Trophoblast cell (in vitro differentiated cells and primary cell): ENCODE measurements at regions not wholly inside any gene's neighbourhood (a gene's known extent, or its start where the extent isn't known, plus 50 kb on each side); places are given as distances from the start of the nearest gene placed in this dataset.

Source experiments
- DNase-seq, 2 donors: peaks; one replicate each; pipeline ENCODE4 v3.0.0-alpha.2; 2016
- H2AFZ ChIP-seq: 2 replicates; pipeline ENCODE4 v1.6.1; 2013; ENCODE audit warnings: low read length, moderate library complexity, mild to moderate bottlenecking; ENCODE audit not compliant: insufficient read depth, poor library complexity
- H2AK5ac ChIP-seq: 2 replicates; pipeline ENCODE4 v1.6.1; 2013; ENCODE audit warnings: mild to moderate bottlenecking, low read length
- H2BK120ac ChIP-seq: 2 replicates; pipeline ENCODE4 v1.6.1; 2013; ENCODE audit warnings: low read length, mild to moderate bottlenecking, moderate library complexity; ENCODE audit not compliant: insufficient read depth, poor library complexity
- H2BK12ac ChIP-seq: 2 replicates; pipeline ENCODE4 v1.6.1; 2013; ENCODE audit warnings: mild to moderate bottlenecking, low read length, moderate library complexity
- H2BK5ac ChIP-seq: 2 replicates; pipeline ENCODE4 v1.6.1; 2013; ENCODE audit warnings: low read length, low read depth, moderate library complexity, mild to moderate bottlenecking; ENCODE audit not compliant: poor library complexity
- H3K14ac ChIP-seq: 2 replicates; pipeline ENCODE4 v1.6.1; 2013; ENCODE audit warnings: mild to moderate bottlenecking, low read length
- H3K18ac ChIP-seq: 2 replicates; pipeline ENCODE4 v1.6.1; 2013; ENCODE audit warnings: mild to moderate bottlenecking, low read length
- H3K23ac ChIP-seq: 2 replicates; pipeline ENCODE4 v1.6.1; 2013; ENCODE audit warnings: low read length
- H3K27ac ChIP-seq: 2 replicates; pipeline ENCODE4 v1.5.1; 2013; ENCODE audit warnings: low read depth, mild to moderate bottlenecking, inconsistent platforms, low read length, moderate library complexity
- H3K27me3 ChIP-seq: 2 replicates; pipeline ENCODE4 v1.6.1; 2013; ENCODE audit warnings: inconsistent platforms, mild to moderate bottlenecking, low read length, moderate library complexity; ENCODE audit not compliant: insufficient read depth
- H3K36me3 ChIP-seq, 2 experiments: 1 replicate in 1 of 2; 2 replicates in 1 of 2; pipeline ENCODE4 v1.6.1; 2013; ENCODE audit warnings: low read length in 2 of 2, mild to moderate bottlenecking in 2 of 2, moderate library complexity in 1 of 2; ENCODE audit not compliant: insufficient read depth in 2 of 2, control insufficient read depth in 1 of 2
- H3K4ac ChIP-seq: 2 replicates; pipeline ENCODE4 v1.6.1; 2013; ENCODE audit warnings: low read depth, mild to moderate bottlenecking, low read length, moderate library complexity
- H3K4me1 ChIP-seq, 2 experiments: 1 replicate in 1 of 2; 2 replicates in 1 of 2; pipeline ENCODE4 v1.6.1; 2013; ENCODE audit warnings: low read length in 2 of 2, mild to moderate bottlenecking in 2 of 2, moderate library complexity in 1 of 2; ENCODE audit not compliant: insufficient read depth in 2 of 2, control insufficient read depth in 1 of 2
- H3K4me2 ChIP-seq: 2 replicates; pipeline ENCODE4 v1.6.1; 2013; ENCODE audit warnings: inconsistent platforms, mild to moderate bottlenecking, low read length, moderate library complexity
- H3K4me3 ChIP-seq: 2 replicates; pipeline ENCODE4 v1.5.1; 2013; ENCODE audit warnings: mild to moderate bottlenecking, low read depth, low read length, inconsistent platforms
- H3K79me1 ChIP-seq: one replicate; pipeline ENCODE4 v1.6.1; 2013; ENCODE audit warnings: low read length
- H3K79me2 ChIP-seq: 2 replicates; pipeline ENCODE4 v1.6.1; 2013; ENCODE audit warnings: low read length, mild to moderate bottlenecking; ENCODE audit not compliant: control insufficient read depth, insufficient read depth, poor library complexity
- H3K9ac ChIP-seq: 2 replicates; pipeline ENCODE4 v1.6.1; 2013; ENCODE audit warnings: mild to moderate bottlenecking, low read length
- H3K9me3 ChIP-seq: 2 replicates; pipeline ENCODE4 v1.6.1; 2013; ENCODE audit warnings: low read depth, mild to moderate bottlenecking, control low read depth, inconsistent platforms, low read length; ENCODE audit not compliant: insufficient read depth
- H4K12ac ChIP-seq: 2 replicates; pipeline ENCODE4 v1.6.1; 2013; ENCODE audit warnings: low read depth, mild to moderate bottlenecking, low read length, moderate library complexity
- H4K8ac ChIP-seq: 2 replicates; pipeline ENCODE4 v1.6.1; 2013; ENCODE audit warnings: low read depth, mild to moderate bottlenecking, low read length, moderate library complexity
- H4K91ac ChIP-seq: one replicate; pipeline ENCODE4 v1.6.1; 2013; ENCODE audit warnings: low read depth, mild to moderate bottlenecking, low read length, moderate library complexity
- WGBS: extraction: QIAGEN DNeasy Blood & Tissue Kit; methylation state at CpG from one replicate; pipeline ENCODE4 v1.1.7; 2013; ENCODE audit warnings: missing lambda C conversion rate; ENCODE audit not compliant: insufficient read length, insufficient coverage; ENCODE audit errors: extremely low coverage; 5-methylcytosine and 5-hydroxymethylcytosine counted together

DNA sequence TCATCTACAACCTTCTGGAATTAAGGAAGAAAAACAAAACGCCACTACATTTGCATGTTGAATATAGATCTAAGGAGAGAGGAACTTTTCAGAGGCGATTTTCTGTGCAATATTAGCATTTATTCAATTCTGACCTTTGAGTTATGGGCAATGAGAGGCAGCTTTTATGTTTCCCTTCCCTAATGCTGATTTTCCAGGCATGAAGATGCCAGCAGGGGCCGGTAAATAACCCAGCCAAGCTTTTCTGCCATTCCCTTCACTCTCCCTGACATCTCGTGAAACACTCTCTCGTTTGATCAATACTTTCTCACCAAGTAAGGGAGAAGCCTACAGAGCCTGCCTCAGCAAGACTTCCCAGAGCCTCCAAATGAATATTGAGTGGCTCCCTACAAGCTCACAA, 470.5 kb upstream of the GOT2 start:
- H3K14ac ChIP-seq = no peak overlapping the region
- H3K79me1 ChIP-seq = no peaks in the 10 kb centered on the region
- H3K79me2 ChIP-seq = no peaks in the 10 kb centered on the region
- H2BK120ac ChIP-seq = no peak overlapping the region
- no peak overlapping the region for H3K4me3 ChIP-seq
- no peak overlapping the region for H4K12ac ChIP-seq
- H3K9me3 ChIP-seq = no peaks in the 10 kb centered on the region
- no peak overlapping the region for H4K91ac ChIP-seq
- H3K27me3 ChIP-seq = no peaks in the 10 kb centered on the region
- H3K9ac ChIP-seq = no peak overlapping the region
- DNase-seq = no peak
- no peaks in the 10 kb centered on the region for H3K36me3 ChIP-seq
- H2AFZ ChIP-seq = no peak overlapping the region
- H3K4me1 ChIP-seq = no peaks in the 10 kb centered on the region
- no peak overlapping the region for H3K23ac ChIP-seq
- H4K8ac ChIP-seq = no peak overlapping the region
- no CpG with 5 or more reads among the region's 5 CpGs for WGBS
- H2BK12ac ChIP-seq = no peak overlapping the region
- H2BK5ac ChIP-seq = no peak overlapping the region
- no peak overlapping the region for H2AK5ac ChIP-seq
- H3K18ac ChIP-seq = no peak overlapping the region
- H3K4ac ChIP-seq = no peak overlapping the region
- H3K27ac ChIP-seq = no peak overlapping the region
- no peak overlapping the region for H3K4me2 ChIP-seq

GRCh38 chr16:59202233-59202862, 468.2 kb upstream of the GOT2 start:
- H2BK12ac ChIP-seq = no peak overlapping the region
- no peak overlapping the region for H4K12ac ChIP-seq
- no peak overlapping the region for H3K4me2 ChIP-seq
- no peak overlapping the region for H3K9ac ChIP-seq
- H3K27ac ChIP-seq = no peak overlapping the region
- H2BK120ac ChIP-seq = no peak overlapping the region
- H4K91ac ChIP-seq = no peak overlapping the region
- H2AK5ac ChIP-seq = no peak overlapping the region
- no peak overlapping the region for H4K8ac ChIP-seq
- no peak overlapping the region for H3K18ac ChIP-seq
- no peaks in the 10 kb centered on the region for H3K9me3 ChIP-seq
- no peak overlapping the region for H3K14ac ChIP-seq
- no peaks in the 10 kb centered on the region for H3K79me2 ChIP-seq
- H3K23ac ChIP-seq = no peak overlapping the region
- no peak for DNase-seq
- no peak overlapping the region for H2AFZ ChIP-seq
- H3K4me3 ChIP-seq = no peak overlapping the region
- no peaks in the 10 kb centered on the region for H3K4me1 ChIP-seq
- no peaks in the 10 kb centered on the region for H3K36me3 ChIP-seq
- no peaks in the 10 kb centered on the region for H3K27me3 ChIP-seq
- H3K79me1 ChIP-seq = no peaks in the 10 kb centered on the region
- H2BK5ac ChIP-seq = no peak overlapping the region
- no CpG with 5 or more reads among the region's 5 CpGs for WGBS
- no peak overlapping the region for H3K4ac ChIP-seq

DNA sequence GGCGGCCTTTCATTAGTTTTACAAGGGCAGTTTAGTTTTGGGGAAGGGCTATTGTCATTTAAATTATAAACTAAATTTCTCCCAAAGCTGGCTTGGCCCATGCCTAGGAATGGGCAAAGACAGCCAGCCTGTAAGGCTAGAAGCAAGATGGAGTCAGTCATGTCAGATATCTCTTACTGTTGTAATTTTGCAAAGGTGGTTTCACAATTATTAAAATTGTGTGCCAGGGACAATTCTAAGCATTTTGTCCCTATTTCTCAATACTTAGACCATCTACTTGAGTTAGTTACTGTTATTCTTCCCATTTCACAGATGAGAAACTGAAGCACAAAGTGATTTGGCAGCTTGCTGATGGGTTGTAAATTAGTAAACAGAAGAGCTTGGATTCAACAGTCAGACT, 467.7 kb upstream of the GOT2 start:
- Histone ChIP-seq H3K23ac (no peak overlapping the region), H3K79me1 (no peaks in the 10 kb centered on the region), H3K27ac (no peak overlapping the region), H2AK5ac (no peak overlapping the region), H3K36me3 (no peaks in the 10 kb centered on the region), H3K14ac (no peak overlapping the region), H4K8ac (no peak overlapping the region), H4K91ac (no peak overlapping the region), H2BK120ac (no peak overlapping the region), H2BK12ac (no peak overlapping the region), H3K27me3 (no peaks in the 10 kb centered on the region), H3K18ac (no peak overlapping the region), H3K9ac (no peak overlapping the region), H3K4ac (no peak overlapping the region), H3K9me3 (no peaks in the 10 kb centered on the region), H3K4me1 (no peaks in the 10 kb centered on the region), H2AFZ (no peak overlapping the region), H3K4me2 (no peak overlapping the region), H2BK5ac (no peak overlapping the region), H3K79me2 (no peaks in the 10 kb centered on the region), H3K4me3 (no peak overlapping the region), H4K12ac (no peak overlapping the region)
- DNase-seq = no peak
- WGBS = no CpG with 5 or more reads among the region's 1 CpG

- no peaks in the 10 kb centered on the region for H3K4me1 ChIP-seq
- H3K9me3 ChIP-seq = no peaks in the 10 kb centered on the region
- no peak overlapping the region for H3K4me2 ChIP-seq
- no peak overlapping the region for H2BK12ac ChIP-seq
- H3K4ac ChIP-seq = no peak overlapping the region
- H2AFZ ChIP-seq = no peak overlapping the region
- no peak overlapping the region for H3K18ac ChIP-seq
- no peaks in the 10 kb centered on the region for H3K36me3 ChIP-seq
- no CpG with 5 or more reads among the region's 2 CpGs for WGBS
- no peak overlapping the region for H2BK5ac ChIP-seq
- no peaks in the 10 kb centered on the region for H3K79me2 ChIP-seq
- no peaks in the 10 kb centered on the region for H3K79me1 ChIP-seq
- DNase-seq = no peak
- H3K4me3 ChIP-seq = no peak overlapping the region
- H3K27me3 ChIP-seq = no peaks in the 10 kb centered on the region
- H4K8ac ChIP-seq = no peak overlapping the region
- H3K23ac ChIP-seq = no peak overlapping the region
- no peak overlapping the region for H2AK5ac ChIP-seq
- H3K14ac ChIP-seq = no peak overlapping the region
- H3K27ac ChIP-seq = no peak overlapping the region
- no peak overlapping the region for H4K12ac ChIP-seq
- H4K91ac ChIP-seq = no peak overlapping the region
- H3K9ac ChIP-seq = no peak overlapping the region
- H2BK120ac ChIP-seq = no peak overlapping the region
Observed at GRCh38 chr16:59201160-59201559, 467.0 kb upstream of the GOT2 start.
